Right atrium auricular region (tissue), 2 donors: ENCODE measurements at regions not wholly inside any gene's neighbourhood (a gene's known extent, or its start where the extent isn't known, plus 50 kb on each side); places are given as distances from the start of the nearest gene placed in this dataset.

Experiments
- DNase-seq: peaks from one replicate; pipeline ENCODE4 v3.0.0-alpha.2; 2019; ENCODE audit warnings: low spot score
- H3K27ac ChIP-seq, 2 donors: fragments of 200-600 bp; sonication (generic); 1 replicate in 1 of 2; 2 replicates in 1 of 2; pipeline ENCODE4 v1.5.1; 2016 to 2019
- H3K27me3 ChIP-seq, 2 donors: fragments of 200-600 bp; sonication (generic); one replicate each; pipeline versions ENCODE4 v1.5.1 to v1.6.0; 2017 to 2019
- H3K36me3 ChIP-seq: fragments of 200-600 bp; sonication (generic); one replicate; pipeline ENCODE4 v1.5.1; 2016
- H3K4me1 ChIP-seq, 2 donors: fragments of 200-600 bp; sonication (generic); one replicate each; pipeline versions ENCODE4 v1.5.1 to v1.6.0; 2017 to 2019
- H3K4me3 ChIP-seq, 2 donors: fragments of 200-600 bp; sonication (generic); 1 replicate in 1 of 2; 2 replicates in 1 of 2; pipeline ENCODE4 v1.5.1; 2017 to 2019; ENCODE audit warnings: mild to moderate bottlenecking in 1 of 2, moderate library complexity in 1 of 2
- H3K9me3 ChIP-seq, 2 donors: fragments of 200-600 bp; sonication (generic); one replicate each; pipeline ENCODE4 v1.5.1; 2019
- CTCF ChIP-seq, 2 donors: fragments of 200-600 bp; sonication (generic); IDR thresholded peaks; one replicate each; pipeline ENCODE4 v1.5.1; 2019; ENCODE audit warnings: antibody characterized with exemption in 2 of 2

- H3K9me3 ChIP-seq: peaks cover 0 to 17% of the 10 kb centered on the region in 2 donors
- H3K4me1 ChIP-seq: no peaks in the 10 kb centered on the region
- TF ChIP-seq CTCF (IDR thresholded peaks at IDR 0.05): no peak
- no peak overlapping the region for H3K4me3 ChIP-seq
- no peak for DNase-seq
- H3K27me3 ChIP-seq: no peaks in the 10 kb centered on the region
- H3K27ac ChIP-seq: no peak overlapping the region
- no peaks in the 10 kb centered on the region for H3K36me3 ChIP-seq
Observed at GRCh38 chr10:81288544-81288943, 586.5 kb upstream of the NRG3 start.

- Histone ChIP-seq H3K9me3 (peaks cover 0 to 1% of the 10 kb centered on the region in 2 donors), H3K4me3 (no peak overlapping the region), H3K27me3 (no peaks in the 10 kb centered on the region), H3K27ac (no peak overlapping the region), H3K36me3 (no peaks in the 10 kb centered on the region), H3K4me1 (no peaks in the 10 kb centered on the region)
- DNase-seq: no peak
- TF ChIP-seq CTCF (IDR thresholded peaks at IDR 0.05): no peak
Observed at GRCh38 chr10:81297292-81297691, 577.7 kb upstream of the NRG3 start.

- no peaks in the 10 kb centered on the region for H3K4me1 ChIP-seq
- H3K36me3 ChIP-seq: no peaks in the 10 kb centered on the region
- H3K4me3 ChIP-seq: no peak overlapping the region
- no peaks in the 10 kb centered on the region for H3K27me3 ChIP-seq
- DNase-seq: no peak
- no peak overlapping the region for H3K27ac ChIP-seq
- no peak for TF ChIP-seq CTCF (IDR thresholded peaks at IDR 0.05)
- no peaks in the 10 kb centered on the region for H3K9me3 ChIP-seq
Observed at GRCh38 chr10:81303656-81304055, 571.3 kb upstream of the NRG3 start.

- TF ChIP-seq CTCF (IDR thresholded peaks at IDR 0.05): no peak
- Histone ChIP-seq H3K27me3 (no peaks in the 10 kb centered on the region), H3K4me3 (no peak overlapping the region), H3K4me1 (no peaks in the 10 kb centered on the region), H3K36me3 (no peaks in the 10 kb centered on the region), H3K27ac (no peak overlapping the region), H3K9me3 (no peaks in the 10 kb centered on the region)
- DNase-seq: no peak
Observed at GRCh38 chr10:81306971-81307782, 567.8 kb upstream of the NRG3 start.

GRCh38 chr10:81309041-81309552 is 565.9 kb upstream of the NRG3 start:
- Histone ChIP-seq H3K4me3 (no peak overlapping the region), H3K27ac (no peak overlapping the region), H3K36me3 (no peaks in the 10 kb centered on the region), H3K4me1 (no peaks in the 10 kb centered on the region), H3K9me3 (no peaks in the 10 kb centered on the region), H3K27me3 (no peaks in the 10 kb centered on the region)
- no peak for DNase-seq
- TF ChIP-seq CTCF (IDR thresholded peaks at IDR 0.05): no peak
